HCT116 (cell line): ENCODE measurements at regions not wholly inside any gene's neighbourhood (a gene's known extent, or its start where the extent isn't known, plus 50 kb on each side); places are given as distances from the start of the nearest gene placed in this dataset.

Experiments used
- ATAC-seq: fragments of 200-7000 bp; cut with Tn5 transposase; 2 replicates; pipeline ENCODE4 v1.9.1; 2020; ENCODE audit warnings: mild to moderate bottlenecking, moderate library complexity
- BruUV-seq: library from RNA; stranded (reverse); fragments of 400-500 nt; replicated peaks from 2 replicates; lab custom pipeline; 2021; lab: Mats Ljungman, UMichigan
- CTCF ChIA-PET: fragments of 300-600 bp; sonication (Branson Sonifier 250); formaldehyde crosslinking; loops from one replicate; lab custom pipeline; 2021; ENCODE audit warnings: antibody characterized with exemption; lab: Charles Lee
- POLR2A ChIA-PET: fragments of 300-600, 350-600 bp; sonication (Branson Sonifier 250); formaldehyde crosslinking; loops from one replicate; lab custom pipeline; 2021; ENCODE audit warnings: antibody characterized with exemption; lab: Charles Lee
- RAD21 ChIA-PET, 2 experiments: fragments of 300-600 bp; sonication (Branson Sonifier 250); formaldehyde crosslinking; loops; one replicate each; lab custom pipeline; 2023; ENCODE audit warnings: low total read pairs in 2 of 2; ENCODE audit not compliant: uncharacterized antibody in 2 of 2, unreplicated experiment in 2 of 2, low non-redundant PET in 1 of 2; lab: Charles Lee
- DNase-seq: peaks from one replicate; pipeline ENCODE4 v3.0.0-alpha.2; 2010; ENCODE audit warnings: low read depth, low spot score
- H2AFZ ChIP-seq: fragments of 200-600 bp; shearing (Covaris generic), sonication (generic); 2 replicates; pipeline ENCODE4 v1.6.1; 2017; ENCODE audit warnings: low read depth, mixed run types, mixed read lengths, antibody characterized with exemption, low read length; ENCODE audit not compliant: poor library complexity, severe bottlenecking
- H3K27ac ChIP-seq: 2 replicates; pipeline ENCODE4 v1.5.1; 2012; ENCODE audit warnings: low read depth, low read length
- H3K27me3 ChIP-seq: fragments of 200-600 bp; sonication (generic); 2 replicates; pipeline ENCODE4 v1.6.1; 2016; ENCODE audit warnings: mixed run types, low read length, mixed read lengths; ENCODE audit not compliant: insufficient read depth
- H3K36me3 ChIP-seq, 2 experiments: fragments of 200-500 bp in 1 of 2; fragments of 200-600 bp in 1 of 2; sonication (Bioruptor generic) in 1 of 2; sonication (generic) in 1 of 2; 2 replicates each; pipeline versions ENCODE4 v1.5.1 to v1.6.1; 2014 to 2016; ENCODE audit warnings: low read length in 2 of 2, inconsistent platforms in 1 of 2, mixed read lengths in 1 of 2, mixed run types in 1 of 2; ENCODE audit not compliant: insufficient read depth in 2 of 2, control insufficient read depth in 1 of 2
- H3K4me1 ChIP-seq, 2 experiments: fragments of 200-600 bp in 1 of 2; sonication (generic) in 1 of 2; 2 replicates each; pipeline versions ENCODE4 v1.5.1 to v1.6.1; 2012 to 2017; ENCODE audit warnings: low read length in 2 of 2, inconsistent platforms in 1 of 2, mild to moderate bottlenecking in 1 of 2, mixed read lengths in 1 of 2, mixed run types in 1 of 2, moderate library complexity in 1 of 2; ENCODE audit not compliant: insufficient read depth in 2 of 2, control insufficient read depth in 1 of 2
- H3K4me2 ChIP-seq: fragments of 200-600 bp; sonication (generic); 2 replicates; pipeline ENCODE4 v1.6.1; 2017; ENCODE audit warnings: mixed run types, low read length, mixed read lengths
- H3K4me3 ChIP-seq, 2 experiments: fragments of 200-600 bp in 1 of 2; sonication (generic) in 1 of 2; replicated peaks in 1 of 2; 2 replicates each; pipeline ENCODE4 v1.5.1; 2011 to 2016; ENCODE audit warnings: low read length in 2 of 2, control low read depth in 1 of 2, low read depth in 1 of 2, mild to moderate bottlenecking in 1 of 2, mixed read lengths in 1 of 2, mixed run types in 1 of 2
- H3K79me2 ChIP-seq: fragments of 200-600 bp; sonication (generic); 2 replicates; pipeline ENCODE4 v1.6.1; 2017; ENCODE audit warnings: mild to moderate bottlenecking, mixed run types, low read length, moderate library complexity, mixed read lengths; ENCODE audit not compliant: insufficient read depth
- H3K9ac ChIP-seq: fragments of 200-600 bp; sonication (generic); 2 replicates; pipeline ENCODE4 v1.6.1; 2016; ENCODE audit warnings: low read length, mixed read lengths
- H3K9me2 ChIP-seq: fragments of 200-600 bp; sonication (generic), shearing (Covaris generic); 2 replicates; pipeline ENCODE4 v1.6.1; 2017; ENCODE audit warnings: mixed run types, mild to moderate bottlenecking, moderate library complexity; ENCODE audit not compliant: insufficient read depth
- H3K9me3 ChIP-seq, 2 experiments: fragments of 200-500 bp in 1 of 2; fragments of 200-600 bp in 1 of 2; sonication (Bioruptor generic) in 1 of 2; sonication (generic) in 1 of 2; 2 replicates each; pipeline ENCODE4 v1.6.1; 2014 to 2017; ENCODE audit warnings: low read length in 2 of 2, mixed read lengths in 2 of 2, inconsistent platforms in 1 of 2, low read depth in 1 of 2, mild to moderate bottlenecking in 1 of 2, mixed run types in 1 of 2, moderate library complexity in 1 of 2; ENCODE audit not compliant: control insufficient read depth in 1 of 2, insufficient read depth in 1 of 2
- H4K20me1 ChIP-seq: fragments of 200-600 bp; sonication (generic), shearing (Covaris generic); 2 replicates; pipeline ENCODE4 v1.6.1; 2017; ENCODE audit warnings: mixed run types, mild to moderate bottlenecking, moderate library complexity; ENCODE audit not compliant: insufficient read depth
- CBX3 ChIP-seq: IDR thresholded peaks from 2 replicates; pipeline ENCODE4 v1.6.1; 2012; ENCODE audit warnings: low read depth
- CEBPB ChIP-seq: IDR thresholded peaks from 2 replicates; pipeline ENCODE4 v1.6.1; 2012; ENCODE audit warnings: low read depth
- JUND ChIP-seq: IDR thresholded peaks from 2 replicates; pipeline ENCODE4 v1.6.1; 2012
- POLR2AphosphoS5 ChIP-seq: IDR thresholded peaks from 2 replicates; pipeline ENCODE4 v1.6.1; 2011; ENCODE audit warnings: mild to moderate bottlenecking, low read depth, low read length, moderate library complexity
- RAD21 ChIP-seq: IDR thresholded peaks from 2 replicates; pipeline ENCODE4 v1.6.1; 2012; ENCODE audit warnings: low read depth, mild to moderate bottlenecking
- YY1 ChIP-seq: IDR thresholded peaks from 2 replicates; pipeline ENCODE4 v1.6.1; 2011; ENCODE audit warnings: low read length, low read depth, moderate library complexity, mild to moderate bottlenecking; ENCODE audit not compliant: insufficient replicate concordance; ENCODE audit errors: extremely low read depth
- ZFX ChIP-seq: fragments of 450-650 bp; IDR thresholded peaks from 2 replicates; pipeline ENCODE4 v1.6.1; 2017
- intact Hi-C: fragments of 100-400 bp; cut with micrococcal nuclease; formaldehyde crosslinking; loops from 2 replicates; pipeline ENCODE4 v1.10.0; 2022
- TF ChIP-seq, protein P1 (sequence below), 3 experiments: fragments of 200-600 bp in 1 of 3; sonication (generic) in 1 of 3; IDR thresholded peaks in 2 of 3; conservative IDR thresholded peaks in 1 of 3; 2 replicates each; pipeline ENCODE4 v1.5.1; 2012 to 2017; ENCODE audit warnings: low read depth in 2 of 3, low read length in 2 of 3, antibody characterized with exemption in 1 of 3, borderline replicate concordance in 1 of 3, control low read depth in 1 of 3, mild to moderate bottlenecking in 1 of 3, mixed read lengths in 1 of 3, mixed run types in 1 of 3, moderate library complexity in 1 of 3; ENCODE audit not compliant: insufficient read depth in 1 of 3
- TF ChIP-seq, protein P2 (sequence below): IDR thresholded peaks from 2 replicates; pipeline ENCODE4 v1.6.1; 2012
- TF ChIP-seq, protein P3 (sequence below): IDR thresholded peaks from 2 replicates; pipeline ENCODE4 v1.6.1; 2012
- TF ChIP-seq, protein P4 (sequence below): IDR thresholded peaks from 2 replicates; pipeline ENCODE4 v1.6.1; 2011; ENCODE audit warnings: mild to moderate bottlenecking, low read length, moderate library complexity; ENCODE audit not compliant: insufficient replicate concordance; ENCODE audit errors: extremely low read depth

DNA sequence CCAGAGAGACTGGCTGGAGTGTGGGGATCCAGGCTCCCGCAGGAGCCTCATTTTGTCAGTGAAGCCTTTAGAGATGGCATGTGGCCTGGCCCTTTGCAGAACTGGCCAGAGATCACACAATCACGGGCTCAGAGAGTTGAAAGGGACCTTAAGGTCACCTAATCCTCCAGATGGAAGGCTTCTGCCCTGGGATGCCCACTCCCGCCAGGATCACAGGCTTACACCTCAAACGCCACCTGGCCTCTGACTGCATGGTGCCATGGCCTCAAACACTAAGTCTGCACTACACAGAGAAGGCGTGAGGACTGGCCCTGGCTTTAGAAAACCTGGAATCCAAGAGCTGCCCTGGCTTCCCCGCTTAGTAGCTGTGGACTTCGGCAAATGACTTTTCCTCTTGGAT, 306.8 kb upstream of the CCL2 start:
- Histone ChIP-seq H3K4me2 (no peak overlapping the region), H2AFZ (no peak overlapping the region), H3K36me3 (no peaks in the 10 kb centered on the region), H3K9me2 (no peaks in the 10 kb centered on the region), H3K4me3 (no peak overlapping the region), H4K20me1 (no peaks in the 10 kb centered on the region), H3K9ac (no peak overlapping the region), H3K79me2 (no peaks in the 10 kb centered on the region), H3K9me3 (peaks cover 0 to 26% of the 10 kb centered on the region in 2 experiments; a peak in 2 of 4 replicates), H3K4me1 (no peaks in the 10 kb centered on the region), H3K27me3 (no peaks in the 10 kb centered on the region), H3K27ac (no peak overlapping the region)
- ChIA-PET POLR2A (no interaction called here), CTCF (no interaction called here), RAD21 (no interaction called here)
- no peak for DNase-seq
- intact Hi-C loops = no loop called here
- TF ChIP-seq, protein P1, sequence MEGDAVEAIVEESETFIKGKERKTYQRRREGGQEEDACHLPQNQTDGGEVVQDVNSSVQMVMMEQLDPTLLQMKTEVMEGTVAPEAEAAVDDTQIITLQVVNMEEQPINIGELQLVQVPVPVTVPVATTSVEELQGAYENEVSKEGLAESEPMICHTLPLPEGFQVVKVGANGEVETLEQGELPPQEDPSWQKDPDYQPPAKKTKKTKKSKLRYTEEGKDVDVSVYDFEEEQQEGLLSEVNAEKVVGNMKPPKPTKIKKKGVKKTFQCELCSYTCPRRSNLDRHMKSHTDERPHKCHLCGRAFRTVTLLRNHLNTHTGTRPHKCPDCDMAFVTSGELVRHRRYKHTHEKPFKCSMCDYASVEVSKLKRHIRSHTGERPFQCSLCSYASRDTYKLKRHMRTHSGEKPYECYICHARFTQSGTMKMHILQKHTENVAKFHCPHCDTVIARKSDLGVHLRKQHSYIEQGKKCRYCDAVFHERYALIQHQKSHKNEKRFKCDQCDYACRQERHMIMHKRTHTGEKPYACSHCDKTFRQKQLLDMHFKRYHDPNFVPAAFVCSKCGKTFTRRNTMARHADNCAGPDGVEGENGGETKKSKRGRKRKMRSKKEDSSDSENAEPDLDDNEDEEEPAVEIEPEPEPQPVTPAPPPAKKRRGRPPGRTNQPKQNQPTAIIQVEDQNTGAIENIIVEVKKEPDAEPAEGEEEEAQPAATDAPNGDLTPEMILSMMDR (IDR thresholded peaks at IDR 0.05 in 2 of 3, conservative IDR thresholded peaks at IDR 0.05 in 1 of 3; ENCODE audit: borderline replicate concordance in 1 of 3, insufficient read depth in 1 of 3, low read depth in 2 of 3, low read length in 2 of 3) = no peak
- TF ChIP-seq, protein P2, sequence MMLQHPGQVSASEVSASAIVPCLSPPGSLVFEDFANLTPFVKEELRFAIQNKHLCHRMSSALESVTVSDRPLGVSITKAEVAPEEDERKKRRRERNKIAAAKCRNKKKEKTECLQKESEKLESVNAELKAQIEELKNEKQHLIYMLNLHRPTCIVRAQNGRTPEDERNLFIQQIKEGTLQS = no peak
- no peak for TF ChIP-seq CBX3
- TF ChIP-seq CEBPB = no peak
- TF ChIP-seq, protein P3, sequence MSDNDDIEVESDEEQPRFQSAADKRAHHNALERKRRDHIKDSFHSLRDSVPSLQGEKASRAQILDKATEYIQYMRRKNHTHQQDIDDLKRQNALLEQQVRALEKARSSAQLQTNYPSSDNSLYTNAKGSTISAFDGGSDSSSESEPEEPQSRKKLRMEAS = no peak
- TF ChIP-seq JUND = no peak
- no peak for TF ChIP-seq RAD21
- TF ChIP-seq YY1 = no peak
- TF ChIP-seq ZFX = no peak
- TF ChIP-seq, protein P4, sequence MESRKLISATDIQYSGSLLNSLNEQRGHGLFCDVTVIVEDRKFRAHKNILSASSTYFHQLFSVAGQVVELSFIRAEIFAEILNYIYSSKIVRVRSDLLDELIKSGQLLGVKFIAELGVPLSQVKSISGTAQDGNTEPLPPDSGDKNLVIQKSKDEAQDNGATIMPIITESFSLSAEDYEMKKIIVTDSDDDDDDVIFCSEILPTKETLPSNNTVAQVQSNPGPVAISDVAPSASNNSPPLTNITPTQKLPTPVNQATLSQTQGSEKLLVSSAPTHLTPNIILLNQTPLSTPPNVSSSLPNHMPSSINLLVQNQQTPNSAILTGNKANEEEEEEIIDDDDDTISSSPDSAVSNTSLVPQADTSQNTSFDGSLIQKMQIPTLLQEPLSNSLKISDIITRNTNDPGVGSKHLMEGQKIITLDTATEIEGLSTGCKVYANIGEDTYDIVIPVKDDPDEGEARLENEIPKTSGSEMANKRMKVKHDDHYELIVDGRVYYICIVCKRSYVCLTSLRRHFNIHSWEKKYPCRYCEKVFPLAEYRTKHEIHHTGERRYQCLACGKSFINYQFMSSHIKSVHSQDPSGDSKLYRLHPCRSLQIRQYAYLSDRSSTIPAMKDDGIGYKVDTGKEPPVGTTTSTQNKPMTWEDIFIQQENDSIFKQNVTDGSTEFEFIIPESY = no peak
- no peak for TF ChIP-seq POLR2AphosphoS5
- no peak for ATAC-seq
- BruUV-seq = no TSS peak
